ENCODE measurements at regions not wholly inside any gene's neighbourhood (a gene's known extent, or its start where the extent isn't known, plus 50 kb on each side); places are given as distances from the start of the nearest gene placed in this dataset.

- TF ChIP-seq CTCF (conservative IDR thresholded peaks at IDR 0.05 in 1 of 2, IDR thresholded peaks at IDR 0.05 in 1 of 2; ENCODE audit: low read depth in 1 of 2, low read length in 2 of 2) (no peak), EZH2 (IDR thresholded peaks at IDR 0.05; ENCODE audit: low read length, missing control alignments) (no peak)
Measured at GRCh38 chr12:114847441-114848035, 163.6 kb upstream of the TBX3 start.

All from fibroblast of lung (primary cell).